ENCODE measurements at regions not wholly inside any gene's neighbourhood (a gene's known extent, or its start where the extent isn't known, plus 50 kb on each side); places are given as distances from the start of the nearest gene placed in this dataset.
"Not testable (repeated sequence)": the region's sequence is repeated elsewhere in the genome, so short reads cannot be mapped to it uniquely, and the experiment has no call there.

DNA sequence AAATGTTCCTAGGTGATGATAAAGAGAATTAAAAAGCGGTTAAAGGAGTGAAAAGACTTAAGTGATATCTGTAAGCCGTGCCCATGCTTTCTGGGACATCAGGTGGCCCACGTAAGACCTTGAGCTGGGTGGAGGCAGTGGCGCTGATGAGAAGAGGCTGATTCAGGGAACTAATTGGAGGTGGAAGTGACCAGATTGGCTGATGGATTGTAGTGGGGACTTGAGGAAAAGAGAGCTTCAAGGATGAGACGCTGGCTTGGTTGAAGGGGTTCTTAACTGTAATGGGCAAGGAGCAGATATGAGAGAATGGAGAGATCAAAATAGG, 69.1 kb upstream of the EP300 start:
- TF ChIP-seq POLR2AphosphoS5 (IDR thresholded peaks at IDR 0.05; ENCODE audit: borderline replicate concordance, low read depth, low read length), result no peak
- H3K36me3 ChIP-seq (ENCODE audit: insufficient read depth, low read length), result no peaks in the 10 kb centered on the region
- H3K27ac ChIP-seq, result peak overlapping the region; percentile 97
- H3K9me3 ChIP-seq (ENCODE audit: low read depth, low read length), result no peaks in the 10 kb centered on the region
- peak overlapping the region; percentile 90 for H3K4me3 ChIP-seq
- H3K9ac ChIP-seq (ENCODE audit: insufficient read length), result no peak overlapping the region
- DNase-seq (ENCODE audit: low read depth, low spot score), result no peak

DNA sequence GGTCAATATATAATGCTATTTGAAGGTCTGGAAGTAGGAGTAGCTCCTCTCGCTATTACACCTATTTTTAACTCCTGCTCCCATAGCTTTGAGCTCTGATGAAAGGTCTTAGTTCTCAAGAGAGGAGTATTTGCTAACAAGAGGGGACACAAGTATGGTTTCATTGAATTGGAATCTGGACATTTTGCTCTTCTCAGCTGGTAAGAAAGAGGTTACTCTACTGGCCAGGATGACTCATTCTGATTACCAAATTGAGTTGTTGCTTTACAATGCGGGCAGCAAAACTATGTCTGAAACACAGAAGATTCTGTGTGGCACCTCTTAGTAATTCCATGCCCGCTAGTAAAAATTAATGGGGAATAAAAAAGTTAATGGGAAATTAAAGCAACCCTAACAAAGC, 63.6 kb upstream of the EP300 start:
- no peak overlapping the region for H3K4me3 ChIP-seq
- H3K27ac ChIP-seq, result no peak overlapping the region

DNA sequence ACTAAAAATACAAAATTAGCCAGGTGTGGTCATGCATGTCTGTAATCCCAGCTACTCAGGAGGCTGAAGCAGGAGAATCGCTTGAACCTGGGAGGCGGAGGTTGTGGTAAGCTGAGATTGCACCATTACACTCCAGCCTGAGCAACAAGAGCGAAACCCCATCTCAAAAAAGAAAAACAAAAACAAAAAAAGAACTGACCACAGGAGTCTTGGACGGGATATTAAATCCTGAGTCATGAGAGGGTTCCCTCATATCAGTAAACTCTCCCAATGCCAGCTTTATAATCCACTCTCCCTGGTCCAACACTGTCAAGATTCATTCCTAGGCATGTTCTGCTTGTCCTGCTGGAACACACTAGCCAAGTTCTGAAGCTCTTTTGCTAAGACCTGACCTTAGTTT, 61.5 kb upstream of the EP300 start:
- Histone ChIP-seq H3K4me3 (no peak overlapping the region), H3K9me3 (ENCODE audit: low read depth, low read length) (no peaks in the 10 kb centered on the region), H3K9ac (ENCODE audit: insufficient read length) (no peak overlapping the region), H3K27ac (no peak overlapping the region), H3K36me3 (ENCODE audit: insufficient read depth, low read length) (no peaks in the 10 kb centered on the region)
- TF ChIP-seq POLR2AphosphoS5 (IDR thresholded peaks at IDR 0.05; ENCODE audit: borderline replicate concordance, low read depth, low read length) (no peak), EZH2 (IDR thresholded peaks at IDR 0.05) (no peak), FOXP2 (optimal IDR thresholded peaks at IDR 0.05; ENCODE audit: control extremely low read depth, extremely low read length, insufficient read depth) (no peak)
- no peak for DNase-seq (ENCODE audit: low read depth, low spot score)

More for the DNA sequence above, 63.6 kb upstream of the EP300 start:
- H3K36me3 ChIP-seq (ENCODE audit: insufficient read depth, low read length), result no peaks in the 10 kb centered on the region
- H3K9me3 ChIP-seq (ENCODE audit: low read depth, low read length), result no peaks in the 10 kb centered on the region
- no peak for DNase-seq (ENCODE audit: low read depth, low spot score)
- H3K9ac ChIP-seq (ENCODE audit: insufficient read length), result no peak overlapping the region
- TF ChIP-seq POLR2AphosphoS5 (IDR thresholded peaks at IDR 0.05; ENCODE audit: borderline replicate concordance, low read depth, low read length), result no peak
- no peak for TF ChIP-seq FOXP2 (optimal IDR thresholded peaks at IDR 0.05; ENCODE audit: control extremely low read depth, extremely low read length, insufficient read depth)
- TF ChIP-seq EZH2 (IDR thresholded peaks at IDR 0.05), result no peak

DNA sequence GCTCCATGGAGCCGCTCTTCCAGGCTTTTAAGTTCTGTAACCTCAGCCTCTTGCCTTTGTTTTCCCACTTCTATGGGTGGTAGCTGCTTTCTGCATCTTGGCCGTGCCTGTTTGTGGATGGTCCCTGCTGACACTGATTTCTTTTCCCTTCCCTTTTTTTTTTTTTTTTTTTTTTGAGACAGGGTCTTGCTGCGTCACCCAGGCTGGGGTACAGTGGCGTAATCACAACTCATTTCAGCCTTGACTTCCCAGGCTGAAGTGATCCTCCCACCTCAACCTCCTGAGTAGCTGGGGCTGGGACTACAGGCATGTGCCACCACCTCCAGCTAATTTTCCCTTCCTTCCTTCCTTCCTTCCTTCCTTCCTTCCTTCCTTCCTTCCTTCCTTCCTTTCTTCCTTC, 57.7 kb upstream of the EP300 start:
- Histone ChIP-seq H3K36me3 (ENCODE audit: insufficient read depth, low read length) (no peaks in the 10 kb centered on the region), H3K9me3 (ENCODE audit: low read depth, low read length) (no peaks in the 10 kb centered on the region), H3K9ac (ENCODE audit: insufficient read length) (no peak overlapping the region), H3K4me3 (no peak overlapping the region), H3K27ac (peak overlapping the region; percentile 27)
- DNase-seq (ENCODE audit: low read depth, low spot score), result no peak
- no peak for TF ChIP-seq POLR2AphosphoS5 (IDR thresholded peaks at IDR 0.05; ENCODE audit: borderline replicate concordance, low read depth, low read length)
- no peak for TF ChIP-seq FOXP2 (optimal IDR thresholded peaks at IDR 0.05; ENCODE audit: control extremely low read depth, extremely low read length, insufficient read depth)
- TF ChIP-seq EZH2 (IDR thresholded peaks at IDR 0.05), result no peak

DNA sequence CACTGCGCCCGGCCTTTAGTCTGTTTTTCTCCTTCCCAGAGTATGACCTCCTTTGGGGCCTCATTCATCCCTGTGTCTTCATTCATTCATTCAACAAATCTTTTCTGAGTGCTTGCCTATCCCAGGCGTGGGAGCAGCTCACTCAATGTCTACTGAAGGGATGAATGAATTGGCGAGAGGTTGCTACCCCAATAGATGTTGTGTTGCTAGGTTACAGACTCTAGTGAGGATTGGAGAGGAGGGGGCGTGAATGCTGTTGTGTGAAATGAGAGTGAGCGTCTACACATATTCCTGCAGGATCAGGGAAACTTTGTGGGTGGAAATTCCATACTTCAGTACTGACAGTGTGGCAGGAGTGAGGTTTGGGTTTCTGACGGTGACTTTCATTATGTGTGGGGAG, 55.5 kb upstream of the EP300 start:
- no peak overlapping the region for H3K27ac ChIP-seq
- H3K36me3 ChIP-seq (ENCODE audit: insufficient read depth, low read length), result no peaks in the 10 kb centered on the region
- no peak overlapping the region for H3K9ac ChIP-seq (ENCODE audit: insufficient read length)
- no peaks in the 10 kb centered on the region for H3K9me3 ChIP-seq (ENCODE audit: low read depth, low read length)
- no peak for DNase-seq (ENCODE audit: low read depth, low spot score)
- no peak overlapping the region for H3K4me3 ChIP-seq
- no peak for TF ChIP-seq FOXP2 (optimal IDR thresholded peaks at IDR 0.05; ENCODE audit: control extremely low read depth, extremely low read length, insufficient read depth)
- no peak for TF ChIP-seq POLR2AphosphoS5 (IDR thresholded peaks at IDR 0.05; ENCODE audit: borderline replicate concordance, low read depth, low read length)
- no peak for TF ChIP-seq EZH2 (IDR thresholded peaks at IDR 0.05)

DNA sequence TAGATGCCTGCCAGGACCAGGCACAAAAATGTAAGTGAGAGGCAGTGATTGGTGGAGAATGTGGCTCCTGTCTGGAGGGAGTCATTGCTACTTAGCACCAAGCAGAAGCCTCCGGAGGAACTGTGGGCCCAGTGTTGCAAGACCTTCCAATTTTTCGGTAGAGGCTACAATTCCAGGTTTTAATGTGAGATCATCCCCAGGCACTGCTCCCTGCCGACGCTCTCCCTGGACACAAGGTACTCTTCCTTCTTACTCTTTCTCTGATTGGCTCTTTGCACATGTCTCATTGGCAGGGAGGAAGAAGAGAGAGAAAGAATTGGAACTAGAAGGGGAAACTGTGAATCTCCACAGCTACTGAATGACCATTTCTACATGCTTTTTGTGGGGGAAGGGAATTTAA, 53.7 kb upstream of the EP300 start:
- H3K36me3 ChIP-seq (ENCODE audit: insufficient read depth, low read length), result no peaks in the 10 kb centered on the region
- TF ChIP-seq POLR2AphosphoS5 (IDR thresholded peaks at IDR 0.05; ENCODE audit: borderline replicate concordance, low read depth, low read length), result no peak
- TF ChIP-seq EZH2 (IDR thresholded peaks at IDR 0.05), result no peak
- no peak for TF ChIP-seq FOXP2 (optimal IDR thresholded peaks at IDR 0.05; ENCODE audit: control extremely low read depth, extremely low read length, insufficient read depth)
- no peaks in the 10 kb centered on the region for H3K9me3 ChIP-seq (ENCODE audit: low read depth, low read length)
- no peak for DNase-seq (ENCODE audit: low read depth, low spot score)
- no peak overlapping the region for H3K4me3 ChIP-seq
- H3K9ac ChIP-seq (ENCODE audit: insufficient read length), result no peak overlapping the region
- no peak overlapping the region for H3K27ac ChIP-seq

DNA sequence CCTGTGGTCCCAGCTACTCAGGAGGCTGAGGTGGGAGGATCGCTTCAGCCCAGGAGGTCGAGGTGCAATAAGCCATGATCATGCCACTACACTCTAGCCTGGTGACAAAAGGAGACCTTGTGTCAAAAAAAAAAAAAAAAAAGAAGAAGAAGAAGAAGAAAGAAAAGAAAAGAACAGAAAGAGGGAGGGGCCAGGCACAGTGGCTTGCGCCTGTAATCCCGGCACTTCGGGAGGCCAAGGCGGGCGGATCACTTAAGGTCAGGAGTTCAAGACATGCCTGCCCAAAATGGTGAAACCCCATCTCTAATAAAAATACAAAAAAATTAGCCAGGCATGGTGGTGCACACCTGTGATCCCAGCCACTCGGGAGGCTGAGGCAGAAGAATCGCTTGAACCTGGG, 52.8 kb upstream of the EP300 start:
- not testable (repeated sequence) for H3K27ac ChIP-seq; H3K9me3 ChIP-seq (ENCODE audit: low read depth, low read length); H3K9ac ChIP-seq (ENCODE audit: insufficient read length); H3K4me3 ChIP-seq; DNase-seq (ENCODE audit: low read depth, low spot score); H3K36me3 ChIP-seq (ENCODE audit: insufficient read depth, low read length)

DNA sequence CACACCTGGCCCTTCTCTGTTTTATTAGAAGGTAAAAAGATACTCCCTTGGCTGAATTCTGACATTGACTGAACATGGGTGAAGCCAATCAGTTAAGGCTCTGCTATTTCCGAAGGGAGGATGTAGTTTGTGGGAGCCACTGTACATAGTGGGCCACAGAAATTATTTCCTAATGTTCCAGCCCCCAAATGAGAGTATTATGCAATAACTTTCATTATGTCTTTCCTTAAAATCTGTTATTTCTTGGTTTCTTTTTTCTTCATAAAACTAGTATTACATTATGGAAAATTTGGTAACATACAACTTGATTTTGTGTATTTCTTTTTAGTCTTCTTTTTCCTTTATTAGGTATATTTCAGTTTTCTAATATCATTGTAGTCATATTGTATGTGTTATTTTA, 51.9 kb upstream of the EP300 start:
- DNase-seq (ENCODE audit: low read depth, low spot score), result no peak
- no peak for TF ChIP-seq FOXP2 (optimal IDR thresholded peaks at IDR 0.05; ENCODE audit: control extremely low read depth, extremely low read length, insufficient read depth)
- no peak for TF ChIP-seq POLR2AphosphoS5 (IDR thresholded peaks at IDR 0.05; ENCODE audit: borderline replicate concordance, low read depth, low read length)
- TF ChIP-seq EZH2 (IDR thresholded peaks at IDR 0.05), result no peak
- Histone ChIP-seq H3K36me3 (ENCODE audit: insufficient read depth, low read length) (no peaks in the 10 kb centered on the region), H3K9ac (ENCODE audit: insufficient read length) (no peak overlapping the region), H3K4me3 (no peak overlapping the region), H3K9me3 (ENCODE audit: low read depth, low read length) (no peaks in the 10 kb centered on the region), H3K27ac (no peak overlapping the region)

DNA sequence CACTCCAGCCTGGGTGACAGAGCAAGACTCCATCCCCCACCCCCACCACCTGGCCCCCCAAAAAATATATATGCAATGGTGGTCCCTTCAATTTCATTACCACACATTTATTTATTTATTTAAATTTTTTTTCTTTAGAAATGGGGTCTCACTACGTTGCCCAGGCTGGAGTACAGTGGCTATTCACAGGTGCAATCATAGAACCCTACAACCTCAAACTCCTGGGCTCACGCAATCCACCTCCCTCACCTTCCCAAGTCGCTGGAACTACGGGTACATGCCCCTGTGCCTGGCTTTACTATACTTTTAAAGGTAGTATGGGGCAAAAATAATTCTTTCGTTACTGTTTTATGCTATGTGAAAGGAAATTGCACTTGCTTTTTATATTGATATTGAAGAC, 50.9 kb upstream of the EP300 start:
- H3K9ac ChIP-seq (ENCODE audit: insufficient read length), result no peak overlapping the region
- DNase-seq (ENCODE audit: low read depth, low spot score), result no peak

More for the DNA sequence above, 50.9 kb upstream of the EP300 start:
- Histone ChIP-seq H3K27ac (no peak overlapping the region), H3K36me3 (ENCODE audit: insufficient read depth, low read length) (no peaks in the 10 kb centered on the region), H3K4me3 (no peak overlapping the region), H3K9me3 (ENCODE audit: low read depth, low read length) (no peaks in the 10 kb centered on the region)
- no peak for TF ChIP-seq EZH2 (IDR thresholded peaks at IDR 0.05)
- no peak for TF ChIP-seq FOXP2 (optimal IDR thresholded peaks at IDR 0.05; ENCODE audit: control extremely low read depth, extremely low read length, insufficient read depth)
- no peak for TF ChIP-seq POLR2AphosphoS5 (IDR thresholded peaks at IDR 0.05; ENCODE audit: borderline replicate concordance, low read depth, low read length)

Measured in SK-N-MC (cell line).